A204.1 (cell line): ENCODE measurements at regions not wholly inside any gene's neighbourhood (a gene's known extent, or its start where the extent isn't known, plus 50 kb on each side); places are given as distances from the start of the nearest gene placed in this dataset.
A peak's percentile ranks its signal among the peaks of the same experiment; 100 is the strongest.

Experiments
- FAIRE-seq: peaks from 2 replicates; lab custom pipeline; 2012; peaks lifted over from hg19 to GRCh38; lab: Jason Lieb, UNC

DNA sequence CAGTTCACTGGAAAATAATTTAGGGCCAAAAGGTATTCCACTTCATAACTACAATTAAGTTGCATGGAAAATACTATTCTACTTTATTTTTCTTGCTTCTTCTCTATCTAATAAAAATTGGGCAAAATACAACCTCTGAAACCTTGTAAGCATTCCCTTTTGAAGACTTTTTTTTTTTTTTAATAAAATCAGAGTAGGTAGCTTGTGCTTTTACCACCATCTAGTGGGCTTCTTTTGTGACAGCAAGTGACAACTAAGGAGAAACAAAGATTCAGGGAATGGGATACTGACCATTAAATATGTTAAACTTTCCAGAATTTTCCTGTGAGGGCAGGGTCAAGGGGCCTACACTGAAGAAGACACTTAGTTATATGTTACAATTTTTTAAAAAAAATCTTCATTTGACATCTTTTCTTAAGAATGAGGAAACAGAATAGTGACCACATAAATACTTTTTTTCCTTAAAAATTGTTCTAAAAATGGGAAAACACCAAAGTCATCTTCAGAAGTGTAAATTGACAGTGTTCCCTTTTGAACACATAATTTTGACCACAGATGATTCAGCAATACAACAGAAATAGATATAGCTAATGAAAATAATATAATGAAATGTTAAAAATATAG, 1183.2 kb upstream of the ACVR2A start:
- FAIRE-seq, result peak; percentile 92

DNA sequence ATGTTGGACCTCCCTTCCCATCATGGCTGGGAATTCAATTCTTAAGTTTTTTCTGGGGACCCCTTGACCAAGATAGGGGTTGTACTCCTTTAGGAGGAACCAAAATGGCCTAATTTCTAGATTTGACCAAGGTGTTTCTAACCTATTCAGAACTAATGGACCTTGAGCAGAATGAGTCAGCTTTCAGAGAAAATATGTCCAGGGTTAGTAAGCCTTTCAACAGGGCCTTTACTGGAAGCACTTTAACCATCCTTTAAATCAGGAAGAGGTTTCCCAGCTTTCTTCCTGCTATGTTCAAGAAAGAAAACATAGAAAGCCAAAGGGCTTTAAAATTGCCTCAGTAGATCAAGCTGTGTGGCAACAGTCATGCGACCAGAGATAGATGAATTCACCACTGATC, 1184.9 kb upstream of the ACVR2A start:
- no peak for FAIRE-seq

- FAIRE-seq, result no peak
Measured at GRCh38 chr2:146652311-146652710, 1192.5 kb upstream of the ACVR2A start.

DNA sequence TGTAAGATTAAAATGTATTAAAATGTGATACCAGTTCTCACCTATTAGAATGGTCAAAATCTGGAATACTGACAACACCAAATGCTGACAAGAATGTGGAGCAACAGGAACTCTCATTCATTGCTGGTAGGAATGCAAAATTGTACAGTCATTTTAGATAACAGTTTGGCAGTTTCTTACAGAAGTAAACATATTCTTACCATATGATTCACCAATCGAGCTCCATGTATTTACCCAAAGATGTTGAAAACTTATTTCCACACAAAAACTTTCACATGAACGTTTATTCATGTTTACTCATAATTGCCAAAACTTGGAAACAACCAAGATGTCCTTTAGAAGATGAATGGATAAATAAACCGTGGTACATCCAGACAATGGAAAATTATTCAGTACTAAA, 1193.5 kb upstream of the ACVR2A start:
- no peak for FAIRE-seq

- FAIRE-seq, result no peak
Measured at GRCh38 chr2:146642066-146642465, 1202.8 kb upstream of the ACVR2A start.

DNA sequence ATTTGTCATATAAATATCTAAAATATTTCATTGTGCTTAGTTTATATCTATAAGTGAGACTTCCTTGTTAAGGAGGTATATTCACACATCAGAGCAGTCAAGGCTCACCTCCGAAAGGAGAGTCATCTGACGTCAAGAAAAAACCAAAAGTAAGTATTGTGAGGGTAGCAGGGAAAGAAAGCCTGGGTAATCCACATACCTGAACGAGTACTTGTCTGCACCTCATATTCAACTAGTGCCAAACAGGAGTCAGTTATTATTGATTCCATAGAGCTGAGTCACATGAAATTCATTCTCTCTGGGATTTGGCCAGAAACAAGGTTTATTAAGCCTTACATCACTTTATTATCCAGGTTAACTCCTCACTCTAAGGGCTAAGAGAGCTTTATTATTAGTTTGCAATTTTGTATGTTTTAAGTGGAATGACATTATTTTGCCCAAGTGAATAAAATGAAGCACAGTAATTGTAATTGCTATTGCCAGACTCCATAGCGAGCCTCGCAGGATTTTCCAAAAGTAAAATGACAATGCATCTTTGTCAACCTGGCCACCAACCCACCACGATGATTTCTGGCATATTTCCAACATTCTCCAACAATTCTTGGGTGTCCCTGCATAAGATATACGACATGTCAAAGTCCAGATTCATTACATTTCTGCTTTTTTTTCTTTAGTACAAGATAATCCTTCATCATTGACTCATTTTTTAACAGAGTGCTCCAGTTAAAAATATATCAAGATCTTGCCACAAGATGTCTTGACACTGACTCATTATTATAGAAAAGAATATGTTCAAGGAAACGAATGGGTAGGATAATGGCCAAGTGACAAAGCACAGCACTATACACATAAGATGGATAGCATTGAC, 1210.4 kb upstream of the ACVR2A start:
- FAIRE-seq, result no peak

DNA sequence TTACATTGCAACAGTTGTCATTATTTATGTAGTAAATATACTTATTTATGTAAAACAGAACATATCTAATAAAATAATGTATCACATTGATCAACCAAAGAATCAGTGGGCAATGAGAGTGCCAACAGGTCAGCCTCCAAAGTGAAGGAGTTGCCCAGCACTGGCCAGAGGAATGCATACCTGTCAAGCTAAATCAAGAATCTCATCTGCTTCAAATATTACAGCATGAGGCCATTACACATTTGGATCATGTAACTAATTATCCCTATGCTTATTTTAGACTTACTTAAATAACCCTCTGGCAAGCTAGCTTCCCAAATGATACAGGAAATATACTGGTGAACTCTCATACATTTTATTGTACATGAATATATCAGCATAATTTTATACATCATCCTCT, 1211.7 kb upstream of the ACVR2A start:
- FAIRE-seq, result no peak

GRCh38 chr2:146632707-146633106, 1212.1 kb upstream of the ACVR2A start:
- FAIRE-seq, result no peak

DNA sequence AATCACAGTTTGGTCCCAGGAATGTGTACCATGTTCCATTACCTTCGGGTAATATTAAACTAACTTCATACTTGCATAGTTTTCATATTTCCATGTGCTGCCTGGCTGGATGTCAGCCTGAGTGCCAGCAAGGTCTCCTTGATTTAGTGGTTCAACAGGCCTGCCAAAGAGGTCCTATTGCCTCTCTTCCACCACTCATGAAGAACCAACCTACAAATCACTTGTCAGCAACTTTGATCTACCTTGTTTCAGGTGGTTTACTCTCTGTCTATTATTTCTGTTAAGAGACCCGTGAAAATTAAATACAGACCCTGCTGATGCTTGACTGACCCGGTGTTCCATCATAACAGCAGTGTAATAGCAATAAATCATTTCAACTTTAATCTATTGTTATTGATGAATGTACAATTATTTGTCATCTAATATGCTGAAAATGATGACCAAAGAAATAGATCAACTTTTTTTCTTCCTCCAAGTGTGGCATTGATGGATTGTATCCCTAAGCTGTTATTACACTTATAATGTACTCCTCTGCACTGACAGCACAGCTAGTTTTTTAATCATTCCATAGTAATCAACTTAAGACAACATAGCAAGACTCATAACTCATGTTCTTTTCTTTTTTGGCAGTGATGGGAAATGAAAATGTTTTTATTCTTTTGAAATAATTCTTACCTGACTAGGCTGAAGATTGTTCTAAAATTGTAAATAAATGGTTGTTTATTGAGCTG, 1220.2 kb upstream of the ACVR2A start:
- FAIRE-seq, result no peak

DNA sequence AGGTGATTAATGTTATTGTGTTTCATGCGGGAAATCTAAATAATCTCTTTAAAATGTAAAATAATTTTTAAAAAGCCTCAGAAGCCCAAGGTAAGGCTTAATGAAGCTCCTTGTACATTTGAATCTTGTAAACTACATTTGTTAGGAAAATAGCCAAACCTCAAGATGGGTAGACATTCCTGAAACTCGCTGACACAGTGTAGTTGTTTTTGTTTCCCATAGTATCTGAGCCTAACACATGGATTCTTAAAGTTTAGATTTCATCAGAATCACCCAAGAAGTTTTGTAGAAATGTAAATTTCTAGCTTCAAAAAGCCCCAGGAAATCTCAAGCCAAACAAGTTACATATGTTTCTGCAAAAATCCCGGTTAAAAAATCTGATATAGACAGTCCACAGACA, 1221.1 kb upstream of the ACVR2A start:
- no peak for FAIRE-seq

DNA sequence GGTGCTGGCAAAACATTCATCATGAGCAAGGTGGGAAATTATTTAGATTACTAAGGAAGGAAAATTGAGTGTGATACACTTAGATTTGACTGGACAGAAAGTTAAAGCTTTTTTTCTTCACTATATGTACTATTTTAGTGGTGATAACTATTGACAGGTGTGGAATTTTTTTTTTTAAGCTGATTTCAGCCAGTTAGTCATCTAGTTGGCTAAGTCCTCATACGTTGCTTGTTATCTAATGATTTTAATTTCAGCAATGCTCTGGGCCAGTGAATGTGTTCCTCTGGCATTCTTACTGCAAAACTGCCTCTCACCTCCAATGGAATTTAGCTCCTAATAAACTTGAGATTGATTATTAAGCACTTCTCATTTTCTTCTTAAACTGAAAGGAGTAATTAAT, 1223.2 kb upstream of the ACVR2A start:
- FAIRE-seq, result no peak

GRCh38 chr2:146615778-146616177, 1229.1 kb upstream of the ACVR2A start:
- FAIRE-seq, result no peak

GRCh38 chr2:146608490-146608889, 1236.3 kb upstream of the ACVR2A start:
- FAIRE-seq, result peak; percentile 14

DNA sequence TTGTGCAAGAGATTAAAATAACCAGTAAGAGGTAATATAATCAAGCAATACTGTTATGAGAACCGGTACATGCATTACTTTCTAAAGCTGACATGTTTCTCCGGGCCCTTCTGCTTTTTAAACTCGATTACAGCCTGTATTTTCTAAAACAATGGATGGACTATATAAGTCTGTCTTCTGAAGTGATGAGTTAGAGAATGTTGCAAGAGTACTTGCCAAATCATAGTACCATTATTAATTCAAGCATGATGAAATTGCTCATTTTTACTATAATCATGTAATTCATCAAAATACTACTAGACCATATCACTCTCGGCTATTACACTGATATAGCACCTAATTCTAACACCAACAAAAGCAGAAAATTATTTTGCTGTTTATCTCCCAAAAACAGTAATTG, 1240.3 kb upstream of the ACVR2A start:
- no peak for FAIRE-seq

GRCh38 chr2:146602856-146603255, 1242.0 kb upstream of the ACVR2A start:
- FAIRE-seq, result no peak

- no peak for FAIRE-seq
Measured at GRCh38 chr2:146602383-146602782, 1242.4 kb upstream of the ACVR2A start.

GRCh38 chr2:146598791-146599190, 1246.0 kb upstream of the ACVR2A start:
- FAIRE-seq, result no peak

DNA sequence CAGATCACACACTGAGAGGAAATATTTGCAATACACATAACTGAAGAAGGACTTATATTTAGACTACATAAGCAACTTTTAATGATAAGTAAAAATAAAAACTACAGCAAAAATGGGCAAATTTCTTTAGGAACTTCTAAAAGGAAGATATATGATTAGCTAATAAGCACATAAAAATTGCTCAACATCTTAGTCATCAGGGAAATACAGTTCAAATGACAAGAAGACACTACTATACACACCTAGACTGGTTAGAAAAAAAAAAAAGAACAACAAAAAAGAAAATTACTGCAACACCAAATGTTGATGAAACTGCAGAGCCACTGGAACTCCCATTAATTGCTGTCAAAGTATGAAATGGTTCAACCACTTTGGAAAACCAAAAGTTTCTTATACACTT, 1247.5 kb upstream of the ACVR2A start:
- no peak for FAIRE-seq

- no peak for FAIRE-seq
Measured at GRCh38 chr2:146591908-146592307, 1252.9 kb upstream of the ACVR2A start.

DNA sequence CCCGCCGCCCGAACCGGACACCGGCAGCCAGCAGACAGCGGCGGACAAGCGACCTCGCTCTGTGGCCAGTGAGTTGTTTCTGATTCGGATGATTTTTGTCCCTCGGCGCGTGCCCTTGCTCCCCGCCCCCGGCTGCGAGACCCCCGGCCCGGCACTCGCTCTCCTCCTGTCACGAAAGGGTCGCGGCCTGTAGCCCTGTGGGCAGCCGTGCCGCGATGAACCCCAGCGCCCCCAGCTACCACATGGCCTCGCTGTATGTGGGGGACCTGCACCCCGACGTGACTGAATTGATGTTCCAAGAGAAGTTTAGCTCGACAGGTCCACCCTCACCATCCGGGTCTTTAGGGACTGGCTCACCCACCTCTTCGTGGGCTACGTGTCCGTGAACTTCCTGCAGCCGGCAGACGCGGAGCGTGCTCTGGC, 1257.5 kb upstream of the ACVR2A start:
- no peak for FAIRE-seq

- no peak for FAIRE-seq
Measured at GRCh38 chr2:146584316-146584715, 1260.5 kb upstream of the ACVR2A start.

DNA sequence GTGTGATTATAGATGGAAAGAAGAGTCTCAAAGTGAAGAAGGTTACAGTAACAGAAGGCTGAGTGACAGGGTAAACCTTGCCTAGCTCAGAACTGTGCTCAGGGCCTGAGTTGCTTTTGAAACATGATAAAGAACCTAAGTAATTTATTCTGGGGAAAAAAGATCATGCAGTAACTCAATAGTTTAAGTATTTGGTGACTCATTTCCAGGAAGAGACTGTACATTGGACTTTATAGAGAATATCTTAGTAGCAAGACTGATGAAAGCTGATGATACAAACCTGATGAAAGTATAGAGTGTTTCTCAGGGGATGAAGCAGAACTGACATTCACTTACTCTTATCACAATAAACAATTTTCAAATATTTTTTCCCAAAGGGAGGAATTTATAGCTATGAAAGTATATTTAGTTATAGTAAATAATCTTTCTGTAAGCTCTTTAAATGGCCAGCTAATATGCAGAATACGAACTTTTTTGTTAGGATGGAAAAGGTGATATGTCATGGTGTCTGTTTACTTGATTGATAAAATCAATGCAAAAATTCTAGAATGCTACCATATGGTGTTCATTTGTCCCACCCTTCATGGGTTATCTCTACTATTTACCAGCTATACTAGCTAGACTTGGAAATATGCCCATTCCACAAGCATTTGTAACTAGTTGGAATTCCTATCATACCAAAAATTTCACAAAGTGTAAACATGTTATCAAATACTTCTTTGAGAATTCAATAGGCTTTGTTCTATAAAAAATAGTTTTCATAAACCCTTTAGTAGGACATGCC, 1265.5 kb upstream of the ACVR2A start:
- FAIRE-seq, result no peak
